ENCODE measurements at regions not wholly inside any gene's neighbourhood (a gene's known extent, or its start where the extent isn't known, plus 50 kb on each side); places are given as distances from the start of the nearest gene placed in this dataset.

- no peak for DNase-seq
Measured at GRCh38 chr20:22652681-22653588, 68.6 kb upstream of the FOXA2 start.

DNA sequence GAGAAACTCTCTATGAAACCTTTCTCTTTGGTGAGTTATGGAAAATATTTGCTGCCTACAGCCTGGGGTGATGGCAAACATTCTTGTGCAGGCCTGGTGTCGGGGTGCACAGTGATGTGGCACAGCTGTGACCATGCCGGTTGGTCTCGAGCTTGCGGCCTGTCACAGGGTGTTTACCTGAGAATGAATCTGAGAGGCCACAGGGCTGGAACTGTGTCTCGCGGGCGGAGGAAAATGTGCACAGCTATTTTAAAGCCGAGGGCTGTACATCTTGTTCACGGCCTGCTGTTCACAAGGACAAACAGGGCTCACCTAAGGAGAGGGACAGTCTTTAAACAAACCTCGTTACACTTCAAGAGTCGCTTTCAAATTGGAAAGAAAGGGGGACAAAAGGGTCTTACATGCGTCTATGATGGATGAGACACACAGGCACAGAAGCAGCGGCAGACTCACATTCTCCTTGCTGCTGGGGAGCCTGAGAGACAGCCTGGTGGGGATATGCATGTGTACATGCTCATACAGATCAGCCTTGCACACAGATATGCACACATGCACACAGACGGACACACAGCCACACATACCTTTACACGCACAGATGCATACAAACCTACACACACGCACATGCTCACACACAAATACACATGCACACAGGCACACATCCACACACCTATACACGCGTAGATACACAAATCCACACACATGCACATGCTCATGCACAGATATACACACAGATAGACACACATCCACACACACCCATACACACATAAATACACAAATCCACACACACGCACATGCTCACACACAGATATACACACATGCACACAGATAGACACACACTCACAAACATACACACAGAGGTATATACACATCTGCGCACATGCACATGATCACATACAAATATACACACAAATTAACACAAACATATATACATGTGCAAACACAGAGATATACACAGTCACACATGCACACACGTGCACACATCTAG is 69.6 kb upstream of the FOXA2 start:
- DNase-seq: no peak

- DNase-seq: no peak
Measured at GRCh38 chr20:22663528-22664025, 79.2 kb upstream of the FOXA2 start.

GRCh38 chr20:22667198-22667597 is 82.8 kb upstream of the FOXA2 start:
- no peak for DNase-seq

DNA sequence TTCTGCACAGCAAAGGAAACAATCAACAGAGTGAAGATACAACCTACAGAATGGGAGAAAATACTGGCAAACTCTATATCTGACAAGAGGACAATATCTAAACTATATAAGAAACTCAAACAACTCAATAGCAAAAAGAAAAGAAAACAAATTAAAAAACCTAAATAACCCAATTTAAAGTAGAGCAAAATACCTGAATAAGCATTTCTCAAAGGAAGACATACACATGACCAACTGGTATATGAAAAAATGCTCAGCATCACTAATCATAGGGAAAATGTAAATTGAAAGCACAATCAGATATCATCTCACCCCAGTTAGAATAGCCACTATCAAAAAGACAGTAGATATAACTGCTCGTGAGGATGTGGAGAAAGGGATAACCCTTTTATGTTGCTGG is 87.8 kb upstream of the FOXA2 start:
- DNase-seq: no peak

GRCh38 chr20:22673467-22673866 is 89.1 kb upstream of the FOXA2 start:
- DNase-seq: no peak

GRCh38 chr20:22675341-22675740 is 91.0 kb upstream of the FOXA2 start:
- no peak for DNase-seq

DNA sequence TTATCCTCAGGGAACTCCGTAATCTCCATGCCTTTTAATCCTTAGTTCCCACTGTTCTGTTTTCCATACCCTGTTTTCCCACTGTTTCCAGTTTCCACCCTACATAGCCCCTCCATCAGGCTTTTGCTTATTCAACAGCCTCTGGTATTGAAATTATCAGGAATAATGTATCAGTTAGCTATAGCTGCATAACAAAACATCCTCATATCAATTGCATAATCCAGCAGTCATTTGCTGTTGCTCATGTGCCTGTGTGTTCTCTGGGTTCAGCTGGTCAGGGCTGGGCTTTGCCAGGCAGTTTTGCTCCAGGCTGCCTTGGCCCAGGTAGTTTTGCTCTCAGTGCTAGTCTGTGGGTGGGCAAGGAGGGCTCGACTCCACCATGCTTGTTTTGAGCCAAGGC is 94.3 kb upstream of the FOXA2 start:
- DNase-seq: no peak

GRCh38 chr20:22679197-22679596 is 94.8 kb upstream of the FOXA2 start:
- DNase-seq: no peak

DNA sequence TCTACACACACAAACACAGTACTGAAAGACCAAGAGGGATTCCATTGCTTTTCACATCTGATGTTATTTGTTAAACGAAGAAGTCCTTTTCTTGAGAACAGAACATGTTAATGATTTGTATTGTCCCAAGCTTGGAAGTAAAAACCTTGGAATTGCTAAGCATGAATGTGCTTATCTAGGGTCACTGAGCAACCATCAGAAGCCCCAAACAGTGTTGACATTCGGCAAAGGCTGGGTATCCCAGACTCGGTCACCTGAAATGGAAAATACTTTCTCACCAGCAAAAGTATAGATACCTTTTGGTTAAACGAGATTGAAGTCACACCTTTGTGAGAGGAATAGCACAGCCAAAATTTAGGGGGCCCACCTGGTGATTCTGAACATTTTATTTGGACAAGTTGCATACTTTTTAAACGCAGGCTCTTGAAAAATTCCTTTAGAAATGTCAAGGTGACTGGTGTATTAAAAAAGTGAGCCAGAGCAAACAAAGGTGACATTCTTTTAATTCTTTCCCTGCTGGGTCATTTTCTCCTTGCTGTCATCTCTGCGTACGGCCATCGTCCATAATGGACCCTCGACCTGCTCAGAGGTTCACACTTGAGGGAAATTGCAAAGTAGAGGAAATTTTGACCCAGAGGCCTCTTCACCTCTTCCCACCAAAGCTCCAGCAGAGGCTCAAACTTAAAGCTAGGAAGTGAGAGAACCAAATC is 95.8 kb upstream of the FOXA2 start:
- no peak for DNase-seq

DNA sequence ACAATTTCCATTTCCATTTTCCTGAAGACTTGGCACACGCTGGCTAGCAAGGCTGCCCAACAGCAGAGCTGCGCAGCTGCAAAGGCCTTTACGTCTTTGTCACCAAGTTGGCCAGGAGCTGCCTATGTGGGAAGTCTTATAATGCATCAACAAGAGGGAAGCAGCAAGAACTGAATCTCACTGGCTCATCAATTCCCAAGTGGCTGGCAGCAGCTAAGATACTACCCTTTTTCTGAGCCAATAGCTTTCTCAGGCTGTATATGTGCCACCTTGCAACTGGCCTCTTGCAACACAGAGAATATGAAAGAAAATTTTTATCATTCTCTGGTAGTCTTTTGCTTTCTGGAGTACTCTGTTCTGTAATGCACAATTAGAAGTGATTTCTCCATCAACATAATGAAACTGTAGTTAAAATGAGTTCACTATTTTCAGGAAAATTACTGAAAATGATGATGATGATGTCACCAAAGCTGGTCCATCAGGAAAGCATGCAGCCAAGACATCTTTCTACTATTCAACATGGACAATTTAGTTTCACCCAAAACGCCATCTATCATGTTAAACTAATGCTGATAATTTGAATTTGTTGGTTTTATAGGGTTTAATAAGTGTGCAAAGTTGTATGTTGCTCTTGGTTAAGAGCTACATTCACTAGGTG is 97.3 kb upstream of the FOXA2 start:
- DNase-seq: no peak

- DNase-seq: no peak
Measured at GRCh38 chr20:22682381-22682780, 98.0 kb upstream of the FOXA2 start.

DNA sequence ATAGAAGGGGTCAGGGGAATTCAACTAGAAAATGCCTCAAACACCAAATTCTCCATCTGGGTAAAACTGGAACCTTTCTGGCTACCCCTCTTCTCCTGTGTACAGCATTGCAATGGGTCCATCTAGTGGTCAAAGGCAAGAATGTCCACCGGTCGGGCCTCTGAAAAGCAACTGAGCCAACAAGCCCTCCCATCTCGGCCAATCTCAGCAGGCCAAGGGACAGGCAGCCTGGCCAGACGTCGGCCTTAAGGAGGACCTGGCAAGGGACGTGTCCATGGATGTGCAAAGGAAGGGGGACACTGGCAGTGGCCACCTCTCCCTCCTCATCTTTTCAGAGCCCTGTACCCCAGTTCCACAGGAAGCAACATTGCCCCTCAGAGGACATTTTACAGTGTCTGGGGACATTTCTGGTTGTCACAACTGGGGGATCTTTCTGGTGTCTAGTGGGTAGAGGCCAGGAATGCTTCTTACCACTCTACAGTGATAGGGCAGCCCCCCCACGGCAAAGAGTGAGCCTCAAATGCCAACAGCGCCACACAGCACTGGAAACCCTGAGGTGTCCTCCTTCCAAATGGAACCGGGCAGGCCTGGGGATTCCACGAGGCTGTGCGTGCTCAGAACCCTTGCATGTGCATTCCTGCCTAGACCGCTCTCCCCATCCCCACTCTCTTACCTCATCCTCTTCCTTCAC is 99.8 kb upstream of the FOXA2 start:
- no peak for DNase-seq

- no peak for DNase-seq
Measured at GRCh38 chr20:22684763-22685443, 100.5 kb upstream of the FOXA2 start.

- no peak for DNase-seq
Measured at GRCh38 chr20:22686097-22686496, 101.7 kb upstream of the FOXA2 start.

DNA sequence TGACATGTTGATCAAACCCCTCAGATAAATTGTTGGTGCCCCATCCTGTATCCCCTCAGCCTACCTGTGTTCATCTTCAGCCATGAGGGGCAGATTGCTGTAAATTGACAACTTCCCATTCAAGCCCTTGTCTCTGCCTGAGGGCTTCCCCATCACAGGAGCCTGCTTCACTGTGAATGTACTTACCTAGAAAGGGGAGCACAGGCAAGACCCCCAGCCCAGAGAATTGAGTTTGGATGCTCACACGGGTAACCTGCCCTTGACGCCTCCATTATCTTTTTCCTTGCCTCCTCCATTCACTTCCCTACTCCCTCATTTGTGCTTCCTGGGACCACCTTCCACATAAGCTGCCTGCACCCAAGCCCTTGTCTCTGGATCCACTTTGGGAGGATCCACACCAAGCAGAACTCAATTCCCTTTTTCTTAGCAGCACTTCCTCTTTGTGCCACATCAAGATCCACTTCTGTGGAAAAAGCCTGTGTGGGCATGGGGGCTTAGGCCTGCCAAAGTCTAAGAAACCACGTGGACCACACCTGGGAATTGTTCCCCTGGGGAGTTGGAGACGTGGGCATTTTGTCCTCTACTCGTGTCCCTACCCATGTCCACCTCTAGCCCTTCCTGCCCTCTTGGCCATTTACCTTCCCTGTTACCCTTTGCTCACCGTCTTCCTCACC is 103.4 kb upstream of the FOXA2 start:
- DNase-seq: no peak

- DNase-seq: no peak
Measured at GRCh38 chr20:22688485-22688884, 104.1 kb upstream of the FOXA2 start.

- no peak for DNase-seq
Measured at GRCh38 chr20:22689266-22689665, 104.9 kb upstream of the FOXA2 start.

GRCh38 chr20:22690000-22690399 is 105.6 kb upstream of the FOXA2 start:
- no peak for DNase-seq

DNA sequence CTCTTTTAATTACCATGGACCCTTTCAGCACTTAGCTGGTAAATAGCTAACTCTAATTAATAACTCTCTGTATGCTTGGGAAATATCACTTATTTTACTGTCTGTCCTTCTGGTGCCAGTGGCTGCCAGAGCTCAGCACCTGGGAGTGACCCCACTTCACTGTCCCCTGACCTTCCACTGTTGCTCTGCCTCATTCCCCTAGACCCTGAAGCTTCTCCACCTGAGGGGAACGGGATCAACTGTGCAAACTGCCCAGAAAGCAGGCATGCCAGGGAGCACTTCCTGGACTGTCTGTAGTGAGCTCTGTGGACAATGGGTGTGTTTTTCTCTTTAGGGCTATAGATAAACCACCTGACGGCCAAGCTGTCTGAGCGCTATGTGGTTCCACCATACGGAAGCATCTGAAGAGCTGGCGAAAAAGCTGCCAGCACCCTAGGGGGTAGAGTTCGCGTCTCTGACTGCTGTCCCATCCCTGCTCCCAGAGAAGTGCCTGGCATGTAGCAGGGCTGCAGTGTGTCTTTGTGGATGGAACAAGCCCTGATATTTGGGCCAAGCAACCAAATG is 106.3 kb upstream of the FOXA2 start:
- DNase-seq: no peak
